ENCODE measurements at regions not wholly inside any gene's neighbourhood (a gene's known extent, or its start where the extent isn't known, plus 50 kb on each side); places are given as distances from the start of the nearest gene placed in this dataset.

DNA sequence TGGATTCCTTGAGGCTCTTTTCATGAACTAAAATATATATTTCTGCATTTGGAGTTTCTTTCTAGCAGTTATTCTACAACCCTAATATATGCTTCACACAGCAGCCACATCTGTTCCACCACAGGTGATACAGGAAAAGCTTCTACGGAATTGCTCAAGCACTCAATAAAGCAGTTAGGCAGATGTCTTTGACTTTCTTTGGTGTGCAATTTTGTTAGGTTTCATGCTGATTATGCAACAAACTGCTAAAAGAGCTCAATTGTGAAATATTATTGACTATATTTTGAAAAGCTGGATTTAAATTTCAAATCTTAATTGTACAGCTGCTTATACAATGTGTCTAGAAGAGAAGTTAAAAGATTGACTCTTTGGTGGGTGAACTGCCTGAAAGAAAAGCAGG, 1055.6 kb upstream of the FBXO33 start:
- no peak for DNase-seq (ENCODE audit: low read depth)
- TF ChIP-seq CTCF (IDR thresholded peaks at IDR 0.05; ENCODE audit: control insufficient read depth, insufficient read depth, low read depth, low read length, missing control alignments) = no peak

GRCh38 chr14:40485688-40486087, 1053.5 kb upstream of the FBXO33 start:
- TF ChIP-seq CTCF (IDR thresholded peaks at IDR 0.05; ENCODE audit: control insufficient read depth, insufficient read depth, low read depth, low read length, missing control alignments) = no peak

More for the DNA sequence above, 1055.6 kb upstream of the FBXO33 start:
- no peak overlapping the region for H3K4me3 ChIP-seq (ENCODE audit: control insufficient read depth, low read depth, low read length)

DNA sequence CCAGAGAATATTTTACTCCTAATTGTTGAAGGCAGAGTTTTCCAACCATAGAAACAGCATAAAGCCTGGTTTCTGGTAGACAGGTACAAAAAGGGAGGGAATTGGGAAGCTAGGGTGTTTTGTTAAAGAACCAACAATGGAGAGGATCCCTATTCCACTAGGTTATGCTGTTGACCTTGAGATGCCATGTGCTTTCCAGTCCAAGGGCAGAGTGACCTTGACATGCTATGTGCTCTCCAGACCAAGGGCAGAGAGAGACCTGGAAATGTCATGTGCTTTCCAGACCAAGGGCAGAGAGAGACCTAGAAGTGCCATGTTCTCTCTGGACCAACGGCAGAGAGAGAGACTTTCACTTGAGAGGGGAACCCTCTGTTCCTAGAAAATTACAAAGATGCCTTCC, 1043.8 kb upstream of the FBXO33 start:
- TF ChIP-seq CTCF (IDR thresholded peaks at IDR 0.05; ENCODE audit: control insufficient read depth, insufficient read depth, low read depth, low read length, missing control alignments) = no peak
- no peak overlapping the region for H3K4me3 ChIP-seq (ENCODE audit: control insufficient read depth, low read depth, low read length)
- DNase-seq (ENCODE audit: low read depth) = no peak

More at GRCh38 chr14:40485688-40486087, 1053.5 kb upstream of the FBXO33 start:
- no peak for DNase-seq (ENCODE audit: low read depth)
- no peak overlapping the region for H3K4me3 ChIP-seq (ENCODE audit: control insufficient read depth, low read depth, low read length)

GRCh38 chr14:40467969-40468368, 1035.7 kb upstream of the FBXO33 start:
- no peak overlapping the region for H3K4me3 ChIP-seq (ENCODE audit: control insufficient read depth, low read depth, low read length)
- no peak for TF ChIP-seq CTCF (IDR thresholded peaks at IDR 0.05; ENCODE audit: control insufficient read depth, insufficient read depth, low read depth, low read length, missing control alignments)
- DNase-seq (ENCODE audit: low read depth) = no peak

DNA sequence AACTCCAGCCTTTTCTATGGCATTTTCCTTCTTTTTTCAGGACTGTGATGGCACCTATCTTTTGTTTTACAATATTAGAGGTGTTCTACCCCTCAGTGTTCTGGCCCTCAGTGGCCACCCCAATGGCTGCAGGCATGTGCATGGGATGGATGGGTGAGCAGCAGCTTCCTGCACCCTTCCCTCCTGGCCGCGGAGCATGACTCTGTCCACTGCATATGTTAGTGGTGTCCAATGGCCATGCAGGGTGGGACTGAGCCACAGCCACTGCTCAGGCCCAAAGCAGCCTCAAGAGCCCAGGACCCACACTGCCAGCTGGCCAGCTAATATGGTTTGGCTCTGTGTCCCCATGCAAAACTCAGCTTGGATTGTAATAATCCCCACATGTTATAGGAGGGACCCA, 1032.3 kb upstream of the FBXO33 start:
- DNase-seq (ENCODE audit: low read depth) = no peak
- TF ChIP-seq CTCF (IDR thresholded peaks at IDR 0.05; ENCODE audit: control insufficient read depth, insufficient read depth, low read depth, low read length, missing control alignments) = no peak
- H3K4me3 ChIP-seq (ENCODE audit: control insufficient read depth, low read depth, low read length) = no peak overlapping the region

DNA sequence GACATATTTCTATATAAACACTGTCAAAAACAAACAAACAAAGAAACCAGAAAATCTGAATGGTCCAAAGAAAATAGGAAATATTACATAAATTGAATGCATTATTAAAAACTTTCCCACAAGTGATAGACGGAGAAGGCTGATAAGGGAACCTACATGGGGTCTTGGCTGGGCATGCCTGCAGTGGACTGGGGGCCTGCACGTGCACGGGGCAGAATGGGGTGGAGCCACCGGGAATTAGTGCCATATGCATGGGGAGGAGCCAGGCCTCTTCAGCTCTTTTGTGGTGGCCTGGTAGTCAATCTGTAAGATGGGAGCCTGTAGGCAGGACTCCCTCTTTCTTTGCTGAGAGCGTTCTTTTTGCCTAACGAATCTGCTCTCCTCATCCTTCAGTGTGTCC, 1031.7 kb upstream of the FBXO33 start:
- TF ChIP-seq CTCF (IDR thresholded peaks at IDR 0.05; ENCODE audit: control insufficient read depth, insufficient read depth, low read depth, low read length, missing control alignments) = no peak
- DNase-seq (ENCODE audit: low read depth) = no peak
- H3K4me3 ChIP-seq (ENCODE audit: control insufficient read depth, low read depth, low read length) = no peak overlapping the region

DNA sequence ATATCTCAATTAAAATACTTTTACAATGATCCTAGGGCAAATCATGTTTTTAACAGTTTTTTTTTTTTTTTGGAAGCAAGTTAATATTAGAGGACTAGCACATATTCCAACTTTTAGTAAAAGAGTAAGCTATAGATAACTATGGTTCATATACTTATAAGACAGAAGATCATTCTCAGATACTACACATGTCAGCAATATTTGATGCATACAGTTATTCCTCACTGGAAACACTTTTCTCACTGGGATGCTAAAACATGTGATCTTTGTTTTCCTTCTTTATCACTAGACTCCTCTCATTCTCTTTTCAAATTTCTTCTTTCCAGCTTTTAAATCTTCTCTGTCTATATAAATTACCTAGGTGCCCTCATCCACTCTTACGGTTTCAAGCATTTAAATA, 1020.4 kb upstream of the FBXO33 start:
- no peak overlapping the region for H3K4me3 ChIP-seq (ENCODE audit: control insufficient read depth, low read depth, low read length)
- no peak for TF ChIP-seq CTCF (IDR thresholded peaks at IDR 0.05; ENCODE audit: control insufficient read depth, insufficient read depth, low read depth, low read length, missing control alignments)
- no peak for DNase-seq (ENCODE audit: low read depth)

Data from AG09309 (cell line).